Mesodermal cell (in vitro differentiated cells): ENCODE measurements at regions not wholly inside any gene's neighbourhood (a gene's known extent, or its start where the extent isn't known, plus 50 kb on each side); places are given as distances from the start of the nearest gene placed in this dataset.
"Not testable (repeated sequence)": the region's sequence is repeated elsewhere in the genome, so short reads cannot be mapped to it uniquely, and the experiment has no call there.

Experiments
- H3K27ac ChIP-seq: 2 replicates; pipeline ENCODE4 v1.7.0; 2013; ENCODE audit warnings: mild to moderate bottlenecking, low read depth, low read length, moderate library complexity; ENCODE audit not compliant: severe bottlenecking
- H3K36me3 ChIP-seq: 2 replicates; pipeline ENCODE4 v1.7.1; 2013; ENCODE audit warnings: mild to moderate bottlenecking, low read length, moderate library complexity; ENCODE audit not compliant: control insufficient read depth, insufficient read depth
- H3K4me1 ChIP-seq: one replicate; pipeline ENCODE4 v1.7.1; 2013; ENCODE audit warnings: mild to moderate bottlenecking, low read length; ENCODE audit not compliant: insufficient read depth, control insufficient read depth, poor library complexity, severe bottlenecking
- H3K4me3 ChIP-seq: 2 replicates; pipeline ENCODE4 v1.7.0; 2013; ENCODE audit warnings: low read length, control low read depth, mild to moderate bottlenecking; ENCODE audit not compliant: insufficient read depth, poor library complexity, severe bottlenecking; ENCODE audit errors: extremely low read depth
- H3K9me3 ChIP-seq: 2 replicates; pipeline ENCODE4 v1.7.1; 2013; ENCODE audit warnings: mild to moderate bottlenecking, low read length, moderate library complexity; ENCODE audit not compliant: control insufficient read depth
- WGBS, 2 experiments: methylation state at CpG; one replicate each; pipeline ENCODE4 v1.1.5; 2013; ENCODE audit warnings: missing lambda C conversion rate in 2 of 2; ENCODE audit not compliant: insufficient coverage in 2 of 2; 5-methylcytosine and 5-hydroxymethylcytosine counted together

- Histone ChIP-seq H3K4me1 (no peaks in the 10 kb centered on the region), H3K36me3 (no peaks in the 10 kb centered on the region), H3K27ac (peak overlapping the region; percentile 41), H3K9me3 (no peaks in the 10 kb centered on the region), H3K4me3 (no peak overlapping the region)
- WGBS, 2 experiments, result 67% methylated on average over 1 of the region's 1 CpG; no CpG with 5 or more reads in 1 of the 2 experiments
Measured at GRCh38 chr6:49328051-49328744, 134.9 kb downstream of the MMUT start.

GRCh38 chr6:49327571-49327970, 135.5 kb downstream of the MMUT start:
- H3K36me3 ChIP-seq, result no peaks in the 10 kb centered on the region
- no CpG with 5 or more reads among the region's 2 CpGs for WGBS, 2 experiments
- peak overlapping the region; percentile 41 for H3K27ac ChIP-seq
- H3K9me3 ChIP-seq, result no peaks in the 10 kb centered on the region
- H3K4me1 ChIP-seq, result no peaks in the 10 kb centered on the region
- no peak overlapping the region for H3K4me3 ChIP-seq

- Histone ChIP-seq H3K4me1 (no peaks in the 10 kb centered on the region), H3K9me3 (no peaks in the 10 kb centered on the region), H3K27ac (no peak overlapping the region), H3K36me3 (no peaks in the 10 kb centered on the region), H3K4me3 (no peak overlapping the region)
- WGBS, 2 experiments, result 100% methylated on average over 1 of the region's 1 CpG; no CpG with 5 or more reads in 1 of the 2 experiments
Measured at GRCh38 chr6:49327005-49327404, 136.0 kb downstream of the MMUT start.

GRCh38 chr6:49326347-49326746, 136.7 kb downstream of the MMUT start:
- WGBS, 2 experiments, result 0% methylated on average over 1 of the region's 2 CpGs; no CpG with 5 or more reads in 1 of the 2 experiments
- no peak overlapping the region for H3K27ac ChIP-seq

GRCh38 chr6:49325891-49326290, 137.2 kb downstream of the MMUT start:
- WGBS, 2 experiments, result 60 to 100% methylated on average over 1 of the region's 1 CpG
- H3K27ac ChIP-seq, result no peak overlapping the region
- no peaks in the 10 kb centered on the region for H3K9me3 ChIP-seq
- H3K4me3 ChIP-seq, result no peak overlapping the region
- no peaks in the 10 kb centered on the region for H3K4me1 ChIP-seq
- H3K36me3 ChIP-seq, result no peaks in the 10 kb centered on the region

More at GRCh38 chr6:49326347-49326746, 136.7 kb downstream of the MMUT start:
- H3K9me3 ChIP-seq, result no peaks in the 10 kb centered on the region
- H3K4me3 ChIP-seq, result no peak overlapping the region
- no peaks in the 10 kb centered on the region for H3K4me1 ChIP-seq
- H3K36me3 ChIP-seq, result no peaks in the 10 kb centered on the region

GRCh38 chr6:49322861-49323260, 140.2 kb downstream of the MMUT start:
- Histone ChIP-seq H3K27ac (no peak overlapping the region), H3K9me3 (no peaks in the 10 kb centered on the region), H3K4me3 (no peak overlapping the region), H3K4me1 (no peaks in the 10 kb centered on the region), H3K36me3 (no peaks in the 10 kb centered on the region)
- 86 to 88% methylated on average over 1 of the region's 1 CpG for WGBS, 2 experiments

GRCh38 chr6:49321561-49322072, 141.4 kb downstream of the MMUT start:
- Histone ChIP-seq H3K4me1 (no peaks in the 10 kb centered on the region), H3K4me3 (no peak overlapping the region), H3K27ac (no peak overlapping the region), H3K36me3 (no peaks in the 10 kb centered on the region), H3K9me3 (no peaks in the 10 kb centered on the region)
- 100% methylated on average over 1 of the region's 2 CpGs for WGBS, 2 experiments

- Histone ChIP-seq H3K27ac (no peak overlapping the region), H3K4me1 (no peaks in the 10 kb centered on the region), H3K36me3 (no peaks in the 10 kb centered on the region), H3K4me3 (no peak overlapping the region), H3K9me3 (no peaks in the 10 kb centered on the region)
- no CpG with 5 or more reads among the region's 1 CpG for WGBS, 2 experiments
Measured at GRCh38 chr6:49305010-49305409, 158.0 kb downstream of the MMUT start.

GRCh38 chr6:49304393-49304792, 158.7 kb downstream of the MMUT start:
- WGBS, 2 experiments, result no CpG with 5 or more reads among the region's 1 CpG
- not testable (repeated sequence) for H3K27ac ChIP-seq, H3K4me3 ChIP-seq, H3K36me3 ChIP-seq, H3K4me1 ChIP-seq, H3K9me3 ChIP-seq

- no peaks in the 10 kb centered on the region for H3K36me3 ChIP-seq
- no peak overlapping the region for H3K27ac ChIP-seq
- no peaks in the 10 kb centered on the region for H3K9me3 ChIP-seq
- H3K4me1 ChIP-seq, result no peaks in the 10 kb centered on the region
- H3K4me3 ChIP-seq, result no peak overlapping the region
Measured at GRCh38 chr6:49300911-49301310, 162.1 kb downstream of the MMUT start.

GRCh38 chr6:49300443-49300842, 162.6 kb downstream of the MMUT start:
- WGBS, 2 experiments, result no CpG with 5 or more reads among the region's 1 CpG
- Histone ChIP-seq H3K9me3 (no peaks in the 10 kb centered on the region), H3K4me3 (no peak overlapping the region), H3K4me1 (no peaks in the 10 kb centered on the region), H3K36me3 (no peaks in the 10 kb centered on the region), H3K27ac (no peak overlapping the region)
